GM12891 (cell line): ENCODE measurements at regions not wholly inside any gene's neighbourhood (a gene's known extent, or its start where the extent isn't known, plus 50 kb on each side); places are given as distances from the start of the nearest gene placed in this dataset.

Source experiments
- POLR2A ChIP-seq: IDR thresholded peaks from 2 replicates; pipeline ENCODE4 v1.6.1; 2011; ENCODE audit warnings: low read depth, low read length, control low read depth
- POLR2AphosphoS5 ChIP-seq: IDR thresholded peaks from 2 replicates; pipeline ENCODE4 v1.6.1; 2011; ENCODE audit warnings: low read depth, low read length, control low read depth
- POU2F2 ChIP-seq: IDR thresholded peaks from 2 replicates; pipeline ENCODE4 v1.6.1; 2011; ENCODE audit warnings: low read depth, mild to moderate bottlenecking, control low read depth, low read length, moderate library complexity

GRCh38 chr18:44396550-44396949 lies 284.1 kb upstream of the SETBP1 start:
- TF ChIP-seq POLR2A, result no peak
- TF ChIP-seq POLR2AphosphoS5, result no peak
- TF ChIP-seq POU2F2, result no peak
